GM19397 (cell line): ENCODE measurements at regions not wholly inside any gene's neighbourhood (a gene's known extent, or its start where the extent isn't known, plus 50 kb on each side); places are given as distances from the start of the nearest gene placed in this dataset.

Experiments used
- ATAC-seq: cut with Tn5 transposase; IDR thresholded peaks from one replicate; pipeline ENCODE4 v1.9.1; 2021; ENCODE audit warnings: mild to moderate bottlenecking, moderate library complexity; ENCODE audit not compliant: unreplicated experiment

GRCh38 chr2:162972383-162972782, 133.8 kb upstream of the KCNH7 start:
- no peak for ATAC-seq

GRCh38 chr2:162968306-162968705, 129.7 kb upstream of the KCNH7 start:
- ATAC-seq, result no peak

- ATAC-seq, result no peak
These were observed 129.2 kb upstream of the KCNH7 start for GRCh38 chr2:162967811-162968210.

- ATAC-seq, result no peak
These were observed 128.6 kb upstream of the KCNH7 start for GRCh38 chr2:162967147-162967546.

GRCh38 chr2:162965191-162965590, 126.6 kb upstream of the KCNH7 start:
- no peak for ATAC-seq

- ATAC-seq, result no peak
These were observed 125.9 kb upstream of the KCNH7 start for GRCh38 chr2:162964513-162964912.

- no peak for ATAC-seq
These were observed 124.6 kb upstream of the KCNH7 start for GRCh38 chr2:162963156-162963555.

GRCh38 chr2:162945785-162946184, 107.2 kb upstream of the KCNH7 start:
- ATAC-seq, result no peak

- ATAC-seq, result no peak
These were observed 99.8 kb upstream of the KCNH7 start for GRCh38 chr2:162938387-162938786.

GRCh38 chr2:162934191-162934590, 95.6 kb upstream of the KCNH7 start:
- ATAC-seq, result no peak

- ATAC-seq, result no peak
These were observed 93.8 kb upstream of the KCNH7 start for GRCh38 chr2:162932416-162932815.

GRCh38 chr2:162929571-162929970, 91.0 kb upstream of the KCNH7 start:
- no peak for ATAC-seq

- ATAC-seq, result no peak
These were observed 89.8 kb upstream of the KCNH7 start for GRCh38 chr2:162928356-162928755.

GRCh38 chr2:162926907-162927306, 88.3 kb upstream of the KCNH7 start:
- ATAC-seq, result no peak

GRCh38 chr2:162926501-162926900, 87.9 kb upstream of the KCNH7 start:
- no peak for ATAC-seq

GRCh38 chr2:162925595-162925994, 87.0 kb upstream of the KCNH7 start:
- no peak for ATAC-seq

- ATAC-seq, result no peak
These were observed 80.5 kb upstream of the KCNH7 start for GRCh38 chr2:162919111-162919510.

- ATAC-seq, result no peak
These were observed 79.1 kb upstream of the KCNH7 start for GRCh38 chr2:162917626-162918025.

GRCh38 chr2:162916286-162916801, 77.8 kb upstream of the KCNH7 start:
- no peak for ATAC-seq

GRCh38 chr2:162915858-162916257, 77.3 kb upstream of the KCNH7 start:
- no peak for ATAC-seq

GRCh38 chr2:162914161-162914560, 75.6 kb upstream of the KCNH7 start:
- no peak for ATAC-seq

- ATAC-seq, result no peak
These were observed 74.2 kb upstream of the KCNH7 start for GRCh38 chr2:162912787-162913186.

GRCh38 chr2:162908567-162908966, 70.0 kb upstream of the KCNH7 start:
- no peak for ATAC-seq
